ENCODE measurements at regions not wholly inside any gene's neighbourhood (a gene's known extent, or its start where the extent isn't known, plus 50 kb on each side); places are given as distances from the start of the nearest gene placed in this dataset.
A peak's percentile ranks its signal among the peaks of the same experiment; 100 is the strongest.

DNA sequence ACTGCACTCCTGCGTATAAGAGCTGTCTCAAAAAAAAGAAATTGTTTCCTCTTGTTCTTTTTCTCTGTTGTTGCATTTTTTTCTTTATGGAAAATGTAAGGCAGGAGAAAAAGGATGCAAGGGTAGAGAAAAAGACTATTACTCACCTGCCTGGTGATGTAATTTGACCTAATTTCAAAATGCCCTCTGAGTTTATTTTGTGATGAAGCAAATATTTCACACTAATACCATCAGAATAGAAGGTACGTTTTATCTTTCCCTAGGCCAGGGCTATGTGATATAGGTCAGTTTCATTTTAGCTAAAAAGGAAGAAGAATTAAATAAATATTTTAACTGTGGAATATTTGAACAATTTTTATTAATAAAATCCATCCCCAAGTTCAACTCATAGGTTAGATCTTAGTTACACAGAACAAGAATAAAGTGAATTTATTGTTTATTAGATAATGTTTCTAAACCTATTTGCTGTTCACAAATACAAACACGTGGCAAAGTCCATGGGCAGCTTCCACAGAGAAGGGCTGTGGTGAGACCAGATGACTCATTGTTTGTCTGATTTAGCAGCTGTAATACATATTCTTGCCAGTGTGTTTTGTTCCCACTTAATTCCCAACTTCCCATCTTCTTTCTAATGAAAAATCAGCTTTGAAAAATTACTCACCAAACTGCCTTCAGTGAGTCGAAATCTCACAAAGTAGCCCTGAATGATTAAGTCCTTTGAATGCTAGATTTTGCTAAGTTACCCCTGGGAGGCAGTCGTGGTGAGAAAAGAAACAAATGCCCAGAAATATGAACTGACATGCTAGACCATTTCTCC, 52.8 kb upstream of the CCDC112 start:
- peak overlapping the region in 2 of 4 donors; percentile 5 to 60 for H3K27ac ChIP-seq
- H3K9me3 ChIP-seq, result peaks cover 0 to 9% (median 0%) of the 10 kb centered on the region in 4 donors
- TF ChIP-seq POLR2A (IDR thresholded peaks at IDR 0.05), result no peak
- TF ChIP-seq, protein P1, sequence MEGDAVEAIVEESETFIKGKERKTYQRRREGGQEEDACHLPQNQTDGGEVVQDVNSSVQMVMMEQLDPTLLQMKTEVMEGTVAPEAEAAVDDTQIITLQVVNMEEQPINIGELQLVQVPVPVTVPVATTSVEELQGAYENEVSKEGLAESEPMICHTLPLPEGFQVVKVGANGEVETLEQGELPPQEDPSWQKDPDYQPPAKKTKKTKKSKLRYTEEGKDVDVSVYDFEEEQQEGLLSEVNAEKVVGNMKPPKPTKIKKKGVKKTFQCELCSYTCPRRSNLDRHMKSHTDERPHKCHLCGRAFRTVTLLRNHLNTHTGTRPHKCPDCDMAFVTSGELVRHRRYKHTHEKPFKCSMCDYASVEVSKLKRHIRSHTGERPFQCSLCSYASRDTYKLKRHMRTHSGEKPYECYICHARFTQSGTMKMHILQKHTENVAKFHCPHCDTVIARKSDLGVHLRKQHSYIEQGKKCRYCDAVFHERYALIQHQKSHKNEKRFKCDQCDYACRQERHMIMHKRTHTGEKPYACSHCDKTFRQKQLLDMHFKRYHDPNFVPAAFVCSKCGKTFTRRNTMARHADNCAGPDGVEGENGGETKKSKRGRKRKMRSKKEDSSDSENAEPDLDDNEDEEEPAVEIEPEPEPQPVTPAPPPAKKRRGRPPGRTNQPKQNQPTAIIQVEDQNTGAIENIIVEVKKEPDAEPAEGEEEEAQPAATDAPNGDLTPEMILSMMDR (IDR thresholded peaks at IDR 0.05), result peak in 2 of 5 experiments; percentile 35 to 38
- TF ChIP-seq EP300 (IDR thresholded peaks at IDR 0.05), result peak in 1 of 2 donors; percentile 24
- H3K4me1 ChIP-seq, result peaks cover 0 to 16% (median 0%) of the 10 kb centered on the region in 4 donors
- no peak overlapping the region for H3K4me3 ChIP-seq
- no peaks in the 10 kb centered on the region for H3K36me3 ChIP-seq
- 35 to 38% methylated on average over 5 of the region's 5 CpGs for WGBS, 2 donors
- peak in 1 of 2 donors; percentile 23 for DNase-seq (ENCODE audit: low spot score in 2 of 2)
- H3K27me3 ChIP-seq, result no peaks in the 10 kb centered on the region

DNA sequence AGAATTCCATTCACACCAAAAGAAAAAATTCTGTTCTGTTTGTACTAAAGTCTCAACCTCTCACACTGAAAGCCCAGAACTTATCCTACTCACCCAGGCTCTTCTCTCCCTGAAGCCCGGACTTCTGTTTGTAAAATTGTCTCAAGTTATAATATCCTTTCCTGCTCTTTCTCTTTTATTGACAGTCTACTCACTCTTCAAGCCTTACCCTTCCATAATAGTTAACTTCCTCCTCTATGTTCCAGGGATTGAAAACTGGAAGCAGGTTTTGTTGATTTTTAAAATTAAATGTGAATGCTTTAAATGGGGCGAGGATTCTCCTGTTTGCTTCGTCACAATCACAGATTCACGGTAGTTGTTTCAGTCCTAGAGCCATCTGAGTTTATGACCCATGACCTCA, 51.7 kb upstream of the CCDC112 start:
- H3K9me3 ChIP-seq, result peaks cover 0 to 5% (median 0%) of the 10 kb centered on the region in 4 donors
- TF ChIP-seq EP300 (IDR thresholded peaks at IDR 0.05) (no peak), POLR2A (IDR thresholded peaks at IDR 0.05) (no peak)
- TF ChIP-seq, protein P1 (IDR thresholded peaks at IDR 0.05), result no peak
- H3K4me1 ChIP-seq, result peaks cover 0 to 16% (median 0%) of the 10 kb centered on the region in 4 donors
- H3K36me3 ChIP-seq, result no peaks in the 10 kb centered on the region
- WGBS, 2 donors, result 68 to 76% methylated on average over 4 of the region's 4 CpGs
- H3K27me3 ChIP-seq, result no peaks in the 10 kb centered on the region
- DNase-seq (ENCODE audit: low spot score in 2 of 2), result no peak
- no peak overlapping the region for H3K27ac ChIP-seq
- H3K4me3 ChIP-seq, result no peak overlapping the region
